ENCODE measurements at regions not wholly inside any gene's neighbourhood (a gene's known extent, or its start where the extent isn't known, plus 50 kb on each side); places are given as distances from the start of the nearest gene placed in this dataset.

DNA sequence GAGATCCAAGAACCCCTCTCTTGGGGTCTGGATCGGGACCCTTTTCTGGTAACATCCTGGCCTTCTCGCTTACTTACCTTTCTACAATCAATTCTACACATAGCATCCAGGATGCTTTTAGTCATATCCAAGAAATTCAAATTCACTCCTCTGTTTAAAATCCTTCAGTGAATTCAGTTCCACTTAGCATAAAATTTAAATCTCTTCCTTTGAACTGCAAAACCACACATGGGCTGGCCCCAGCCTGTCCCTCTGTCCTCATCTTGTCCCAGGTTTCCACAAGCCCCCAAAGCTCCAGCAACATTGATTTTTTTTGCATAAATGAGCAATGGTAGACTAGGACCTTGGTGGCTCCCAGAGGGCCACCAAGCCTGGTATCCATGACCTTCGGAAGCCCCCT is 96.4 kb upstream of the C16orf82 start:
- DNase-seq (ENCODE audit: low read depth, low spot score) = no peak
- Histone ChIP-seq H4K20me1 (ENCODE audit: control insufficient read depth, insufficient read depth) (no peaks in the 10 kb centered on the region), H3K27ac (ENCODE audit: control insufficient read depth, insufficient read depth) (no peak overlapping the region), H3K4me3 (no peak overlapping the region), H3K79me2 (ENCODE audit: control insufficient read depth, insufficient read depth, low read length) (no peaks in the 10 kb centered on the region), H3K36me3 (ENCODE audit: control insufficient read depth in 2 of 2, insufficient read depth in 2 of 2, low read length in 1 of 2) (no peaks in the 10 kb centered on the region), H3K9me3 (replicated peaks; ENCODE audit: control insufficient read depth, insufficient read depth, low read length) (no peaks in the 10 kb centered on the region), H2AFZ (ENCODE audit: control insufficient read depth, low read depth, low read length) (no peak overlapping the region), H3K4me1 (ENCODE audit: control insufficient read depth, insufficient read depth, low read length) (no peaks in the 10 kb centered on the region), H3K4me2 (ENCODE audit: control insufficient read depth, insufficient read depth) (no peak overlapping the region), H3K27me3 (replicated peaks in 1 of 2; ENCODE audit: control insufficient read depth in 2 of 2, insufficient read depth in 2 of 2, low read length in 1 of 2) (no peaks in the 10 kb centered on the region), H3K9ac (ENCODE audit: control insufficient read depth, insufficient read depth, low read length) (no peak overlapping the region)
- FAIRE-seq = no peak
- RAD21 ChIA-PET (ENCODE audit: unreplicated experiment) = no interaction called here
- POLR2A ChIA-PET = no interaction called here
- no TSS peak for BruUV-seq (replicated peaks)
- SMC1A ChIA-PET (ENCODE audit: uncharacterized antibody, unreplicated experiment) = no interaction called here
- intact Hi-C loops (cut with micrococcal nuclease; ENCODE audit: unreplicated experiment) (no loop called here), in situ Hi-C loops (cut with MboI) (no loop called here)
- no peak for ATAC-seq
- WGBS (ENCODE audit: insufficient coverage, insufficient replicate concordance, low lambda C conversion rate, missing lambda C conversion rate) = 23% methylated on average over 3 of the region's 3 CpGs
- CTCF ChIA-PET = no interaction called here
- no peak for TF ChIP-seq ZNF207 (IDR thresholded peaks at IDR 0.05; ENCODE audit: borderline replicate concordance)

DNA sequence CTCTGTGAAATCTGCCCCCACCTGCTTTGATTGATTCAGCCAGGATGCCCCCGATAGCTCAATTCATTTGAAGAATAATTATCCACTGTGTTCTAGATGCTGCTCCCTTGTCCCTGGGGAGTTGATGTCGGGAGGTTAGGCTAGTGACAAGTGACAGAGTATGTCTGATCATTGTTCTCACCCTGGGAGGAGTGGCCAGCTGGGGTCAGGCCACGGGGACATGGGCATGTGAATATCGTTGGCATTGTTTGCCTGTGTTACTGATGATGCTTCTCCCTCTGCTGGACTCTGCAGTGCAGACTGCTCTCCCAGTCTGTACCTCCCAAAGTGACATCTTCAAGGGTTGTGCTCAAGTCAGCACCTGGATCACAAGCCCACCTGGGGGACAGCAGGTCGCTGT is 89.9 kb upstream of the C16orf82 start:
- no peak for FAIRE-seq
- no peak for DNase-seq (ENCODE audit: low read depth, low spot score)
- no peaks in the 10 kb centered on the region for H3K9me3 ChIP-seq (replicated peaks; ENCODE audit: control insufficient read depth, insufficient read depth, low read length)
- ChIA-PET CTCF (no interaction called here), RAD21 (ENCODE audit: unreplicated experiment) (no interaction called here), SMC1A (ENCODE audit: uncharacterized antibody, unreplicated experiment) (interaction anchor here (0.6 kb wide), 1 partner anchor 107 kb away, joined by 3 read pairs; no protein-coding TSS in a partner anchor), POLR2A (no interaction called here)
- in situ Hi-C loops (cut with MboI) = no loop called here
- H3K4me1 ChIP-seq (ENCODE audit: control insufficient read depth, insufficient read depth, low read length) = no peaks in the 10 kb centered on the region
- no peak overlapping the region for H2AFZ ChIP-seq (ENCODE audit: control insufficient read depth, low read depth, low read length)
- no peaks in the 10 kb centered on the region for H3K36me3 ChIP-seq (ENCODE audit: control insufficient read depth in 2 of 2, insufficient read depth in 2 of 2, low read length in 1 of 2)
- H3K27ac ChIP-seq (ENCODE audit: control insufficient read depth, insufficient read depth) = no peak overlapping the region
- no peaks in the 10 kb centered on the region for H3K79me2 ChIP-seq (ENCODE audit: control insufficient read depth, insufficient read depth, low read length)
- no peaks in the 10 kb centered on the region for H4K20me1 ChIP-seq (ENCODE audit: control insufficient read depth, insufficient read depth)
- no peak overlapping the region for H3K9ac ChIP-seq (ENCODE audit: control insufficient read depth, insufficient read depth, low read length)
- TF ChIP-seq, protein P1, sequence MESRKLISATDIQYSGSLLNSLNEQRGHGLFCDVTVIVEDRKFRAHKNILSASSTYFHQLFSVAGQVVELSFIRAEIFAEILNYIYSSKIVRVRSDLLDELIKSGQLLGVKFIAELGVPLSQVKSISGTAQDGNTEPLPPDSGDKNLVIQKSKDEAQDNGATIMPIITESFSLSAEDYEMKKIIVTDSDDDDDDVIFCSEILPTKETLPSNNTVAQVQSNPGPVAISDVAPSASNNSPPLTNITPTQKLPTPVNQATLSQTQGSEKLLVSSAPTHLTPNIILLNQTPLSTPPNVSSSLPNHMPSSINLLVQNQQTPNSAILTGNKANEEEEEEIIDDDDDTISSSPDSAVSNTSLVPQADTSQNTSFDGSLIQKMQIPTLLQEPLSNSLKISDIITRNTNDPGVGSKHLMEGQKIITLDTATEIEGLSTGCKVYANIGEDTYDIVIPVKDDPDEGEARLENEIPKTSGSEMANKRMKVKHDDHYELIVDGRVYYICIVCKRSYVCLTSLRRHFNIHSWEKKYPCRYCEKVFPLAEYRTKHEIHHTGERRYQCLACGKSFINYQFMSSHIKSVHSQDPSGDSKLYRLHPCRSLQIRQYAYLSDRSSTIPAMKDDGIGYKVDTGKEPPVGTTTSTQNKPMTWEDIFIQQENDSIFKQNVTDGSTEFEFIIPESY (IDR thresholded peaks at IDR 0.05) = no peak
- TF ChIP-seq, protein P2, sequence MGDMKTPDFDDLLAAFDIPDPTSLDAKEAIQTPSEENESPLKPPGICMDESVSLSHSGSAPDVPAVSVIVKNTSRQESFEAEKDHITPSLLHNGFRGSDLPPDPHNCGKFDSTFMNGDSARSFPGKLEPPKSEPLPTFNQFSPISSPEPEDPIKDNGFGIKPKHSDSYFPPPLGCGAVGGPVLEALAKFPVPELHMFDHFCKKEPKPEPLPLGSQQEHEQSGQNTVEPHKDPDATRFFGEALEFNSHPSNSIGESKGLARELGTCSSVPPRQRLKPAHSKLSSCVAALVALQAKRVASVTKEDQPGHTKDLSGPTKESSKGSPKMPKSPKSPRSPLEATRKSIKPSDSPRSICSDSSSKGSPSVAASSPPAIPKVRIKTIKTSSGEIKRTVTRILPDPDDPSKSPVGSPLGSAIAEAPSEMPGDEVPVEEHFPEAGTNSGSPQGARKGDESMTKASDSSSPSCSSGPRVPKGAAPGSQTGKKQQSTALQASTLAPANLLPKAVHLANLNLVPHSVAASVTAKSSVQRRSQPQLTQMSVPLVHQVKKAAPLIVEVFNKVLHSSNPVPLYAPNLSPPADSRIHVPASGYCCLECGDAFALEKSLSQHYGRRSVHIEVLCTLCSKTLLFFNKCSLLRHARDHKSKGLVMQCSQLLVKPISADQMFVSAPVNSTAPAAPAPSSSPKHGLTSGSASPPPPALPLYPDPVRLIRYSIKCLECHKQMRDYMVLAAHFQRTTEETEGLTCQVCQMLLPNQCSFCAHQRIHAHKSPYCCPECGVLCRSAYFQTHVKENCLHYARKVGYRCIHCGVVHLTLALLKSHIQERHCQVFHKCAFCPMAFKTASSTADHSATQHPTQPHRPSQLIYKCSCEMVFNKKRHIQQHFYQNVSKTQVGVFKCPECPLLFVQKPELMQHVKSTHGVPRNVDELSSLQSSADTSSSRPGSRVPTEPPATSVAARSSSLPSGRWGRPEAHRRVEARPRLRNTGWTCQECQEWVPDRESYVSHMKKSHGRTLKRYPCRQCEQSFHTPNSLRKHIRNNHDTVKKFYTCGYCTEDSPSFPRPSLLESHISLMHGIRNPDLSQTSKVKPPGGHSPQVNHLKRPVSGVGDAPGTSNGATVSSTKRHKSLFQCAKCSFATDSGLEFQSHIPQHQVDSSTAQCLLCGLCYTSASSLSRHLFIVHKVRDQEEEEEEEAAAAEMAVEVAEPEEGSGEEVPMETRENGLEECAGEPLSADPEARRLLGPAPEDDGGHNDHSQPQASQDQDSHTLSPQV (IDR thresholded peaks at IDR 0.05) = no peak
- no peak for TF ChIP-seq TAF1 (IDR thresholded peaks at IDR 0.05; ENCODE audit: borderline replicate concordance, low read depth, low read length)
- TF ChIP-seq ASH2L (IDR thresholded peaks at IDR 0.05; ENCODE audit: borderline replicate concordance, low read depth) = no peak
- TF ChIP-seq NR2C1 (IDR thresholded peaks at IDR 0.05) = no peak
- TF ChIP-seq YY1 (IDR thresholded peaks at IDR 0.05; ENCODE audit: low read depth, low read length) = no peak
- no peak for TF ChIP-seq SMARCA5 (IDR thresholded peaks at IDR 0.05)
- TF ChIP-seq CEBPB (IDR thresholded peaks at IDR 0.05; ENCODE audit: borderline replicate concordance in 1 of 2, low read depth in 2 of 2, low read length in 2 of 2) = no peak
- TF ChIP-seq MEF2B (IDR thresholded peaks at IDR 0.05; ENCODE audit: partially characterized antibody, poor library complexity, severe bottlenecking) = no peak
- TF ChIP-seq SMAD5 (IDR thresholded peaks at IDR 0.05; ENCODE audit: low read depth) = no peak
- H3K27me3 ChIP-seq (replicated peaks in 1 of 2; ENCODE audit: control insufficient read depth in 2 of 2, insufficient read depth in 2 of 2, low read length in 1 of 2) = no peaks in the 10 kb centered on the region
- intact Hi-C loops (cut with micrococcal nuclease; ENCODE audit: unreplicated experiment) = no loop called here
- H3K4me3 ChIP-seq = no peak overlapping the region
- no TSS peak for BruUV-seq (replicated peaks)
- 2% methylated on average over 5 of the region's 5 CpGs for WGBS (ENCODE audit: insufficient coverage, insufficient replicate concordance, low lambda C conversion rate, missing lambda C conversion rate)
- no peak for ATAC-seq
- no peak overlapping the region for H3K4me2 ChIP-seq (ENCODE audit: control insufficient read depth, insufficient read depth)

Data from GM12878 (cell line).